GM12878 (cell line): ENCODE measurements at regions not wholly inside any gene's neighbourhood (a gene's known extent, or its start where the extent isn't known, plus 50 kb on each side); places are given as distances from the start of the nearest gene placed in this dataset.

Source experiments
- ATF2 ChIP-seq: IDR thresholded peaks from 2 replicates; pipeline ENCODE4 v1.6.1; 2012; ENCODE audit warnings: low read length, inconsistent platforms
- BCLAF1 ChIP-seq: fragments of 450-650 bp; IDR thresholded peaks from 2 replicates; pipeline ENCODE4 v1.6.1; 2017; ENCODE audit warnings: antibody characterized with exemption, mild to moderate bottlenecking, moderate library complexity
- CREB1 ChIP-seq: IDR thresholded peaks from 2 replicates; pipeline ENCODE4 v1.6.1; 2012; ENCODE audit warnings: low read depth, mild to moderate bottlenecking, inconsistent platforms
- CREM ChIP-seq: IDR thresholded peaks from 2 replicates; pipeline ENCODE4 v1.6.1; 2014; ENCODE audit warnings: antibody characterized with exemption, low read depth
- EP300 ChIP-seq, 2 experiments: fragments of 150-350 bp in 1 of 2; IDR thresholded peaks; 2 replicates each; pipeline ENCODE4 v1.6.1; 2011 to 2012; ENCODE audit warnings: low read depth in 2 of 2, low read length in 2 of 2, borderline replicate concordance in 1 of 2, improper control_type of control experiment in 1 of 2, inconsistent platforms in 1 of 2; ENCODE audit not compliant: control insufficient read depth in 1 of 2
- MEF2B ChIP-seq: fragments of 450-650 bp; IDR thresholded peaks from 2 replicates; pipeline ENCODE4 v1.6.1; 2018; ENCODE audit warnings: mild to moderate bottlenecking, moderate library complexity; ENCODE audit not compliant: partially characterized antibody, poor library complexity, severe bottlenecking
- NFYB ChIP-seq: IDR thresholded peaks from 2 replicates; pipeline ENCODE4 v1.6.1; 2011; ENCODE audit warnings: low read depth, mild to moderate bottlenecking, low read length, improper control_type of control experiment, moderate library complexity; ENCODE audit not compliant: insufficient read depth
- POLR2AphosphoS2 ChIP-seq: IDR thresholded peaks from 2 replicates; pipeline ENCODE4 v1.6.1; 2011; ENCODE audit warnings: low read depth, mild to moderate bottlenecking, low read length, improper control_type of control experiment, moderate library complexity
- POLR2AphosphoS5 ChIP-seq: IDR thresholded peaks from 2 replicates; pipeline ENCODE4 v1.6.1; 2011; ENCODE audit warnings: mild to moderate bottlenecking, low read length, inconsistent platforms
- RUNX3 ChIP-seq: IDR thresholded peaks from 2 replicates; pipeline ENCODE4 v1.6.1; 2012; ENCODE audit warnings: low read length, inconsistent platforms
- SP1 ChIP-seq: IDR thresholded peaks from one replicate; pipeline ENCODE4 v1.6.1; 2011; ENCODE audit warnings: low read depth, low read length
- TAF1 ChIP-seq: IDR thresholded peaks from 2 replicates; pipeline ENCODE4 v1.6.1; 2011; ENCODE audit warnings: mild to moderate bottlenecking, low read depth, low read length, borderline replicate concordance
- TBL1XR1 ChIP-seq: IDR thresholded peaks from 2 replicates; pipeline ENCODE4 v1.6.1; 2012; ENCODE audit warnings: low read depth, low read length, improper control_type of control experiment
- YY1 ChIP-seq: IDR thresholded peaks from 2 replicates; pipeline ENCODE4 v1.6.1; 2011; ENCODE audit warnings: low read depth, mild to moderate bottlenecking, low read length
- ZNF384 ChIP-seq: IDR thresholded peaks from 2 replicates; pipeline ENCODE4 v1.6.1; 2012; ENCODE audit warnings: low read depth, mild to moderate bottlenecking, low read length, improper control_type of control experiment, borderline replicate concordance
- ZNF592 ChIP-seq: fragments of 450-650 bp; IDR thresholded peaks from 2 replicates; pipeline ENCODE4 v1.6.1; 2017; ENCODE audit warnings: mild to moderate bottlenecking, moderate library complexity

- TF ChIP-seq ZNF592 (no peak), MEF2B (no peak), CREB1 (0 out of 2 replicates have a peak, but pooled peaks have one; percentile 35), YY1 (no peak), TAF1 (no peak), CREM (peak; percentile 30; the same call in 1 of the 2 replicates), TBL1XR1 (no peak), ZNF384 (no peak), POLR2AphosphoS2 (no peak), ATF2 (peak; percentile 56; the same call in 1 of the 2 replicates), NFYB (peak; percentile 72), POLR2AphosphoS5 (no peak), RUNX3 (peak; percentile 29; the same call in 1 of the 2 replicates), SP1 (peak; percentile 22), EP300 (IDR thresholded peaks at IDR 0.05; ENCODE audit: borderline replicate concordance in 1 of 2, control insufficient read depth in 1 of 2, low read depth in 2 of 2, low read length in 2 of 2) (0 out of 4 replicates have a peak, but pooled peaks of 1 of the 2 experiments have one; percentile 17), BCLAF1 (no peak)
These were observed 102.4 kb upstream of the SMC2 start (continued) for GRCh38 chr9:103991698-103992097.
